Caco-2 (cell line): ENCODE measurements at regions not wholly inside any gene's neighbourhood (a gene's known extent, or its start where the extent isn't known, plus 50 kb on each side); places are given as distances from the start of the nearest gene placed in this dataset.

Experiments used
- BruUV-seq: library from RNA; stranded (reverse); fragments of 400-500 nt; replicated peaks from 2 replicates; lab custom pipeline; 2021; lab: Mats Ljungman, UMichigan
- CTCF ChIA-PET: fragments of 300-600 bp; sonication (Branson Sonifier 250); formaldehyde crosslinking; loops from one replicate; lab custom pipeline; 2022; ENCODE audit warnings: antibody characterized with exemption; lab: Charles Lee
- POLR2A ChIA-PET: fragments of 300-600 bp; sonication (Branson Sonifier 250); formaldehyde crosslinking; loops from one replicate; lab custom pipeline; 2022; ENCODE audit warnings: antibody characterized with exemption; lab: Charles Lee
- DNase-seq, 2 experiments: peaks; one replicate each; pipeline versions ENCODE4 v3.0.0 to v3.0.0-alpha.2; 2020 to 2022
- H3K27me3 ChIP-seq: replicated peaks from 2 replicates; pipeline ENCODE4 v1.6.0; 2011; ENCODE audit warnings: low read length; ENCODE audit not compliant: control insufficient read depth, insufficient read depth
- H3K36me3 ChIP-seq: 2 replicates; pipeline ENCODE4 v1.5.1; 2011; ENCODE audit warnings: low read length; ENCODE audit not compliant: control insufficient read depth, insufficient read depth
- H3K4me1 ChIP-seq: fragments of 250-450 bp; sonication (Bioruptor Pico); 2 replicates; pipeline ENCODE4 v1.5.1; 2020; ENCODE audit warnings: mild to moderate bottlenecking
- H3K4me3 ChIP-seq: 2 replicates; pipeline ENCODE4 v1.5.1; 2011; ENCODE audit warnings: low read depth, mild to moderate bottlenecking, control low read depth, low read length
- H3K9me3 ChIP-seq: fragments of 250-450 bp; sonication (Bioruptor Pico); 2 replicates; pipeline ENCODE4 v1.5.1; 2020; ENCODE audit warnings: mild to moderate bottlenecking, moderate library complexity
- H3K27ac Mint-ChIP-seq: one replicate; pipeline ENCODE4 v1.8.0; 2022; ENCODE audit warnings: mixed read lengths; ENCODE audit not compliant: unreplicated experiment
- H3K27me3 Mint-ChIP-seq: one replicate; pipeline ENCODE4 v1.8.0; 2022; ENCODE audit warnings: mixed read lengths; ENCODE audit not compliant: insufficient read depth, unreplicated experiment
- H3K36me3 Mint-ChIP-seq: one replicate; pipeline ENCODE4 v1.8.0; 2022; ENCODE audit warnings: mild to moderate bottlenecking, mixed read lengths; ENCODE audit not compliant: insufficient read depth, unreplicated experiment
- H3K4me1 Mint-ChIP-seq: one replicate; pipeline ENCODE4 v1.8.0; 2022; ENCODE audit warnings: low read depth, mixed read lengths; ENCODE audit not compliant: unreplicated experiment
- H3K4me3 Mint-ChIP-seq: one replicate; pipeline ENCODE4 v1.8.0; 2022; ENCODE audit warnings: mild to moderate bottlenecking, moderate library complexity, mixed read lengths; ENCODE audit not compliant: unreplicated experiment
- H3K9me3 Mint-ChIP-seq: one replicate; pipeline ENCODE4 v1.8.0; 2022; ENCODE audit warnings: mixed read lengths; ENCODE audit not compliant: unreplicated experiment
- intact Hi-C: fragments of 100-400 bp; cut with micrococcal nuclease; formaldehyde crosslinking; loops from one replicate; pipeline ENCODE4 v1.10.0; 2022; ENCODE audit not compliant: unreplicated experiment
- TF ChIP-seq, protein P1 (sequence below), 2 experiments: fragments of 200-600 bp in 1 of 2; IDR thresholded peaks; 1 replicate in 1 of 2; 2 replicates in 1 of 2; pipeline versions ENCODE4 v1.5.1 to v1.8.0; 2011 to 2022; ENCODE audit warnings: antibody characterized with exemption in 1 of 2, control low read depth in 1 of 2, inconsistent platforms in 1 of 2, low read depth in 1 of 2, low read length in 1 of 2, mild to moderate bottlenecking in 1 of 2, moderate library complexity in 1 of 2; ENCODE audit not compliant: insufficient read depth in 1 of 2, severe bottlenecking in 1 of 2, unreplicated experiment in 1 of 2

DNA sequence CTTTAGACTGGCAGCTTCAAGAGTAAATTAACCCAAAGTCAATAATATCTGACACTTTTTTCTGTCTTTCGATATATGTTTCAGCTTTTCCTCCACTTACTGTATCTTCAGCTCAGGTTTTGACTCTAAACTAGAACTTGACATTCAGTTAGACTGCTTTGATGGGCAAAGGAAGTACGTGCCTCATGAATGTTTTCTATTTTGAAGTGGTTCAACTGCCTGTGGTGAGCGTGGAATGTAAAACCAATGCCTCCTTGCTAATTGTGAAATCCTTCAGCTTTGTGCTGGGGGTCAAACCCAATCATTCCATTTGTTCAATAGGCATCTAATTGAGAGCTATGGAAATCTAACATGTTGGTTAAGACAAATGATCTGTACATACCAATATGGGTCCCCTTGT, 857.0 kb upstream of the HTR2C start:
- Mint-ChIP-seq H3K27ac (no peak overlapping the region), H3K4me3 (no peak overlapping the region), H3K27me3 (no peaks in the 10 kb centered on the region), H3K36me3 (no peaks in the 10 kb centered on the region), H3K9me3 (no peaks in the 10 kb centered on the region), H3K4me1 (no peaks in the 10 kb centered on the region)
- ChIA-PET POLR2A (no interaction called here), CTCF (no interaction called here)
- H3K27me3 ChIP-seq: no peaks in the 10 kb centered on the region
- H3K9me3 ChIP-seq: no peaks in the 10 kb centered on the region
- DNase-seq: no peak
- H3K4me1 ChIP-seq: no peaks in the 10 kb centered on the region
- H3K4me3 ChIP-seq: no peak overlapping the region
- no peaks in the 10 kb centered on the region for H3K36me3 ChIP-seq
- no TSS peak for BruUV-seq
- TF ChIP-seq, protein P1, sequence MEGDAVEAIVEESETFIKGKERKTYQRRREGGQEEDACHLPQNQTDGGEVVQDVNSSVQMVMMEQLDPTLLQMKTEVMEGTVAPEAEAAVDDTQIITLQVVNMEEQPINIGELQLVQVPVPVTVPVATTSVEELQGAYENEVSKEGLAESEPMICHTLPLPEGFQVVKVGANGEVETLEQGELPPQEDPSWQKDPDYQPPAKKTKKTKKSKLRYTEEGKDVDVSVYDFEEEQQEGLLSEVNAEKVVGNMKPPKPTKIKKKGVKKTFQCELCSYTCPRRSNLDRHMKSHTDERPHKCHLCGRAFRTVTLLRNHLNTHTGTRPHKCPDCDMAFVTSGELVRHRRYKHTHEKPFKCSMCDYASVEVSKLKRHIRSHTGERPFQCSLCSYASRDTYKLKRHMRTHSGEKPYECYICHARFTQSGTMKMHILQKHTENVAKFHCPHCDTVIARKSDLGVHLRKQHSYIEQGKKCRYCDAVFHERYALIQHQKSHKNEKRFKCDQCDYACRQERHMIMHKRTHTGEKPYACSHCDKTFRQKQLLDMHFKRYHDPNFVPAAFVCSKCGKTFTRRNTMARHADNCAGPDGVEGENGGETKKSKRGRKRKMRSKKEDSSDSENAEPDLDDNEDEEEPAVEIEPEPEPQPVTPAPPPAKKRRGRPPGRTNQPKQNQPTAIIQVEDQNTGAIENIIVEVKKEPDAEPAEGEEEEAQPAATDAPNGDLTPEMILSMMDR (IDR thresholded peaks at IDR 0.05; ENCODE audit: insufficient read depth in 1 of 2, low read depth in 1 of 2, low read length in 1 of 2, severe bottlenecking in 1 of 2, unreplicated experiment in 1 of 2): no peak
- intact Hi-C loops: no loop called here

DNA sequence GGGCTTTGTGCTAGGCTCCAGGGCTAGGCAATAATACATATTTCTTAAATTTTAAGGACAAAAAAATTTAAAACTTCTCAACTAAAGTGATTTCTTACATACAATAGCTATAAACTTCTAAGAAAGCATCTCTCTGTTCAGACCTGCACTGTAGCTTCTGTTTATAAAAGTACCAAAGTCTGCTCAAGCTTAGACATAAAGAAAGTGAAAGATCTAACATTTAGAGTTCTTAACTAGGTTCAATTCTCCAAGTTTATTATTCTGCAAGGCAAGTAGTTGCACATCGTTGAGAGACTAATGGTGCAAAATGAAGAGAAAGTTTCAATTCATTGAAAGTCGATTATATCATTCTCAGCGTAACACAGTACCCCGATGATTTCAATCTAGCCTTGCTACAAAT, 857.4 kb upstream of the HTR2C start:
- no peak overlapping the region for H3K4me3 ChIP-seq
- Mint-ChIP-seq H3K27ac (no peak overlapping the region), H3K36me3 (no peaks in the 10 kb centered on the region), H3K4me3 (no peak overlapping the region), H3K27me3 (no peaks in the 10 kb centered on the region), H3K9me3 (no peaks in the 10 kb centered on the region), H3K4me1 (no peaks in the 10 kb centered on the region)
- no peaks in the 10 kb centered on the region for H3K36me3 ChIP-seq
- H3K9me3 ChIP-seq: no peaks in the 10 kb centered on the region
- no peak for DNase-seq
- CTCF ChIA-PET: no interaction called here
- BruUV-seq: no TSS peak
- TF ChIP-seq, protein P1 (IDR thresholded peaks at IDR 0.05; ENCODE audit: insufficient read depth in 1 of 2, low read depth in 1 of 2, low read length in 1 of 2, severe bottlenecking in 1 of 2, unreplicated experiment in 1 of 2): no peak
- intact Hi-C loops: no loop called here
- POLR2A ChIA-PET: no interaction called here
- H3K27me3 ChIP-seq: no peaks in the 10 kb centered on the region
- H3K4me1 ChIP-seq: no peaks in the 10 kb centered on the region

DNA sequence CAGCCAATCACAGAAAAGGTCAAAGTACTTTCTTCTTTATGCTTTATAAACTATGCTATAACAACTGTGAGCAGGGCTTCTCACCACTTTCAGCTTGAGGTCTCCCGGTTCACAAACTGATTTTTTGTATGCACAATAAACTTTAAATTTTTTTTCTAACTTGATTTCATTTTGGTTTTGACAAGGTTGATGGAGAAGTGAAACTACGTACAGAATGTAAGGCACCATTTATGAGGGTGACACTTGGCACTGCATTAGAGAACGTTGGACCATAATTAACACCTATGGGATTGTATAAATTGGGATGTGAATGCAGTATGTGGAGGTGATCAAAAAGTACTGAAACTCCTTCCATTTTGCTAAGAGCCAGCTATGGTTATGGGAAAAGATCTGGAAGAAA, 857.9 kb upstream of the HTR2C start:
- Mint-ChIP-seq H3K27ac (no peak overlapping the region), H3K36me3 (no peaks in the 10 kb centered on the region), H3K27me3 (no peaks in the 10 kb centered on the region), H3K9me3 (no peaks in the 10 kb centered on the region), H3K4me3 (no peak overlapping the region), H3K4me1 (no peaks in the 10 kb centered on the region)
- CTCF ChIA-PET: no interaction called here
- no peak for DNase-seq
- TF ChIP-seq, protein P1 (IDR thresholded peaks at IDR 0.05; ENCODE audit: insufficient read depth in 1 of 2, low read depth in 1 of 2, low read length in 1 of 2, severe bottlenecking in 1 of 2, unreplicated experiment in 1 of 2): no peak
- Histone ChIP-seq H3K27me3 (no peaks in the 10 kb centered on the region), H3K4me1 (no peaks in the 10 kb centered on the region), H3K36me3 (no peaks in the 10 kb centered on the region), H3K9me3 (no peaks in the 10 kb centered on the region), H3K4me3 (no peak overlapping the region)
- BruUV-seq: no TSS peak
- POLR2A ChIA-PET: no interaction called here
- intact Hi-C loops: no loop called here
